ENCODE measurements at regions not wholly inside any gene's neighbourhood (a gene's known extent, or its start where the extent isn't known, plus 50 kb on each side); places are given as distances from the start of the nearest gene placed in this dataset.

GRCh38 chrX:6694977-6695376, 160.1 kb upstream of the VCX3A start:
- H3K27me3 ChIP-seq (ENCODE audit: low read depth, low read length): no peaks in the 10 kb centered on the region
- no peak overlapping the region for H3K4me2 ChIP-seq (ENCODE audit: low read length)
- TF ChIP-seq CTCF (IDR thresholded peaks at IDR 0.05; ENCODE audit: low read depth, low read length): no peak
- TF ChIP-seq EZH2phosphoT487 (IDR thresholded peaks at IDR 0.05; ENCODE audit: low read depth): no peak
- H3K4me1 ChIP-seq (ENCODE audit: low read length): no peaks in the 10 kb centered on the region
- H4K20me1 ChIP-seq (ENCODE audit: insufficient read depth, low read length): no peaks in the 10 kb centered on the region
- H3K9me3 ChIP-seq (ENCODE audit: insufficient read depth, low read length): no peaks in the 10 kb centered on the region
- no peak overlapping the region for H2AFZ ChIP-seq (ENCODE audit: low read depth, low read length)
- H3K36me3 ChIP-seq (replicated peaks; ENCODE audit: low read depth, low read length): no peaks in the 10 kb centered on the region
- no peak overlapping the region for H3K4me3 ChIP-seq (ENCODE audit: low read length)
- H3K27ac ChIP-seq (ENCODE audit: low read length): no peak overlapping the region
- H3K9ac ChIP-seq (ENCODE audit: low read length): no peak overlapping the region
- H3K79me2 ChIP-seq (ENCODE audit: low read length): no peaks in the 10 kb centered on the region

- Histone ChIP-seq H3K9ac (ENCODE audit: low read length) (no peak overlapping the region), H3K79me2 (ENCODE audit: low read length) (no peaks in the 10 kb centered on the region), H3K4me1 (ENCODE audit: low read length) (no peaks in the 10 kb centered on the region), H3K27ac (ENCODE audit: low read length) (no peak overlapping the region), H3K4me3 (ENCODE audit: low read length) (no peak overlapping the region), H2AFZ (ENCODE audit: low read depth, low read length) (no peak overlapping the region), H3K27me3 (ENCODE audit: low read depth, low read length) (no peaks in the 10 kb centered on the region), H4K20me1 (ENCODE audit: insufficient read depth, low read length) (no peaks in the 10 kb centered on the region), H3K9me3 (ENCODE audit: insufficient read depth, low read length) (no peaks in the 10 kb centered on the region), H3K4me2 (ENCODE audit: low read length) (no peak overlapping the region), H3K36me3 (replicated peaks; ENCODE audit: low read depth, low read length) (no peaks in the 10 kb centered on the region)
- no peak for TF ChIP-seq EZH2phosphoT487 (IDR thresholded peaks at IDR 0.05; ENCODE audit: low read depth)
- no peak for TF ChIP-seq CTCF (IDR thresholded peaks at IDR 0.05; ENCODE audit: low read depth, low read length)
Observed at GRCh38 chrX:6694221-6694620, 159.3 kb upstream of the VCX3A start.

- no peaks in the 10 kb centered on the region for H3K4me1 ChIP-seq (ENCODE audit: low read length)
- H3K36me3 ChIP-seq (replicated peaks; ENCODE audit: low read depth, low read length): no peaks in the 10 kb centered on the region
- no peak overlapping the region for H3K27ac ChIP-seq (ENCODE audit: low read length)
- no peak overlapping the region for H2AFZ ChIP-seq (ENCODE audit: low read depth, low read length)
- no peaks in the 10 kb centered on the region for H4K20me1 ChIP-seq (ENCODE audit: insufficient read depth, low read length)
- H3K9ac ChIP-seq (ENCODE audit: low read length): no peak overlapping the region
- no peaks in the 10 kb centered on the region for H3K9me3 ChIP-seq (ENCODE audit: insufficient read depth, low read length)
- no peak overlapping the region for H3K4me3 ChIP-seq (ENCODE audit: low read length)
- H3K79me2 ChIP-seq (ENCODE audit: low read length): no peaks in the 10 kb centered on the region
- no peaks in the 10 kb centered on the region for H3K27me3 ChIP-seq (ENCODE audit: low read depth, low read length)
- TF ChIP-seq EZH2phosphoT487 (IDR thresholded peaks at IDR 0.05; ENCODE audit: low read depth) (no peak), CTCF (IDR thresholded peaks at IDR 0.05; ENCODE audit: low read depth, low read length) (no peak)
- no peak overlapping the region for H3K4me2 ChIP-seq (ENCODE audit: low read length)
Observed at GRCh38 chrX:6693051-6693450, 158.1 kb upstream of the VCX3A start.

GRCh38 chrX:6685489-6685888, 150.6 kb upstream of the VCX3A start:
- no peak for TF ChIP-seq CTCF (IDR thresholded peaks at IDR 0.05; ENCODE audit: low read depth, low read length)
- no peak for TF ChIP-seq EZH2phosphoT487 (IDR thresholded peaks at IDR 0.05; ENCODE audit: low read depth)
- Histone ChIP-seq H3K27me3 (ENCODE audit: low read depth, low read length) (no peaks in the 10 kb centered on the region), H3K4me1 (ENCODE audit: low read length) (no peaks in the 10 kb centered on the region), H3K27ac (ENCODE audit: low read length) (no peak overlapping the region), H3K9ac (ENCODE audit: low read length) (no peak overlapping the region), H3K36me3 (replicated peaks; ENCODE audit: low read depth, low read length) (no peaks in the 10 kb centered on the region), H3K79me2 (ENCODE audit: low read length) (no peaks in the 10 kb centered on the region), H3K4me3 (ENCODE audit: low read length) (no peak overlapping the region), H2AFZ (ENCODE audit: low read depth, low read length) (no peak overlapping the region), H3K9me3 (ENCODE audit: insufficient read depth, low read length) (no peaks in the 10 kb centered on the region), H3K4me2 (ENCODE audit: low read length) (no peak overlapping the region), H4K20me1 (ENCODE audit: insufficient read depth, low read length) (no peaks in the 10 kb centered on the region)
